Thyroid gland (tissue), 4 donors: ENCODE measurements at regions not wholly inside any gene's neighbourhood (a gene's known extent, or its start where the extent isn't known, plus 50 kb on each side); places are given as distances from the start of the nearest gene placed in this dataset.

ENCODE experiments used
- DNase-seq, 2 donors: peaks; one replicate each; pipeline ENCODE4 v3.0.0-alpha.2; 2019
- H3K27ac ChIP-seq, 3 donors: fragments of 200-600 bp; sonication (generic); 1 replicate in 2 of 3; 2 replicates in 1 of 3; pipeline ENCODE4 v1.5.1; 2016 to 2019; ENCODE audit warnings: mild to moderate bottlenecking in 1 of 3, moderate library complexity in 1 of 3
- H3K27me3 ChIP-seq: fragments of 200-600 bp; sonication (generic); one replicate; pipeline ENCODE4 v1.5.1; 2019
- H3K36me3 ChIP-seq, 2 donors: fragments of 200-600 bp; sonication (generic); one replicate each; pipeline ENCODE4 v1.5.1; 2016 to 2019
- H3K4me1 ChIP-seq, 2 donors: fragments of 200-600 bp; sonication (generic); one replicate each; pipeline ENCODE4 v1.5.1; 2017 to 2019
- H3K4me3 ChIP-seq, 3 donors: fragments of 200-600 bp; sonication (generic); replicated peaks in 1 of 3; 1 replicate in 2 of 3; 2 replicates in 1 of 3; pipeline ENCODE4 v1.5.1; 2016; ENCODE audit warnings: mild to moderate bottlenecking in 1 of 3
- H3K9me3 ChIP-seq: fragments of 200-600 bp; sonication (generic); one replicate; pipeline ENCODE4 v1.5.1; 2017
- CTCF ChIP-seq, 6 experiments: fragments of 200-600 bp in 3 of 6; fragments of 450-650 bp in 3 of 6; sonication (generic) in 3 of 6; IDR thresholded peaks; one replicate each; pipeline ENCODE4 v1.5.1; 2016 to 2019; ENCODE audit warnings: antibody characterized with exemption in 6 of 6, mild to moderate bottlenecking in 2 of 6, inconsistent platforms in 1 of 6, moderate library complexity in 1 of 6
- POLR2A ChIP-seq, 2 donors: fragments of 450-650 bp; IDR thresholded peaks; one replicate each; pipeline ENCODE4 v1.6.1; 2017; ENCODE audit warnings: antibody characterized with exemption in 2 of 2, mild to moderate bottlenecking in 2 of 2, moderate library complexity in 1 of 2
- WGBS, 2 donors: methylation state at CpG; one replicate each; pipeline ENCODE4 v1.1.5; 2017; 5-methylcytosine and 5-hydroxymethylcytosine counted together
- intact Hi-C: fragments of 100-400 bp; cut with DNase I; formaldehyde crosslinking; loops from one replicate; pipeline ENCODE4 v1.15.1; 2023

- Histone ChIP-seq H3K9me3 (no peaks in the 10 kb centered on the region), H3K27ac (no peak overlapping the region), H3K4me1 (peaks cover 18 to 24% of the 10 kb centered on the region in 2 donors), H3K27me3 (no peaks in the 10 kb centered on the region), H3K4me3 (no peak overlapping the region), H3K36me3 (no peaks in the 10 kb centered on the region)
- intact Hi-C loops, result no loop called here
- 89 to 90% methylated on average over 3 of the region's 3 CpGs for WGBS, 2 donors
- no peak for DNase-seq
- TF ChIP-seq CTCF (IDR thresholded peaks at IDR 0.05), result no peak
- no peak for TF ChIP-seq POLR2A (IDR thresholded peaks at IDR 0.05)
These were observed 67.5 kb upstream of the ATP8A1 start for GRCh38 chr4:42724451-42724850.

- no peak overlapping the region for H3K27ac ChIP-seq
- H3K27me3 ChIP-seq, result no peaks in the 10 kb centered on the region
- H3K4me1 ChIP-seq, result no peaks in the 10 kb centered on the region
- no peak overlapping the region for H3K4me3 ChIP-seq
- H3K9me3 ChIP-seq, result no peaks in the 10 kb centered on the region
- intact Hi-C loops, result no loop called here
- WGBS, 2 donors, result 67 to 70% methylated on average over 1 of the region's 1 CpG
- DNase-seq, result no peak
- TF ChIP-seq CTCF (IDR thresholded peaks at IDR 0.05) (no peak), POLR2A (IDR thresholded peaks at IDR 0.05) (no peak)
- no peaks in the 10 kb centered on the region for H3K36me3 ChIP-seq
These were observed 63.6 kb upstream of the ATP8A1 start for GRCh38 chr4:42720533-42720932.

GRCh38 chr4:42719257-42719656 lies 62.4 kb upstream of the ATP8A1 start:
- 76% methylated on average over 1 of the region's 1 CpG for WGBS, 2 donors
- TF ChIP-seq POLR2A (IDR thresholded peaks at IDR 0.05) (no peak), CTCF (IDR thresholded peaks at IDR 0.05) (no peak)
- Histone ChIP-seq H3K4me1 (no peaks in the 10 kb centered on the region), H3K27ac (no peak overlapping the region), H3K27me3 (no peaks in the 10 kb centered on the region), H3K36me3 (no peaks in the 10 kb centered on the region), H3K4me3 (no peak overlapping the region), H3K9me3 (no peaks in the 10 kb centered on the region)
- intact Hi-C loops, result no loop called here
- no peak for DNase-seq

GRCh38 chr4:42718336-42718735 lies 61.4 kb upstream of the ATP8A1 start:
- intact Hi-C loops, result no loop called here
- no peaks in the 10 kb centered on the region for H3K36me3 ChIP-seq
- H3K27me3 ChIP-seq, result no peaks in the 10 kb centered on the region
- 76 to 83% methylated on average over 1 of the region's 1 CpG for WGBS, 2 donors
- H3K4me1 ChIP-seq, result peaks cover 0 to 1% of the 10 kb centered on the region in 2 donors
- H3K4me3 ChIP-seq, result no peak overlapping the region
- no peaks in the 10 kb centered on the region for H3K9me3 ChIP-seq
- DNase-seq, result no peak
- TF ChIP-seq POLR2A (IDR thresholded peaks at IDR 0.05), result no peak
- no peak for TF ChIP-seq CTCF (IDR thresholded peaks at IDR 0.05)
- H3K27ac ChIP-seq, result no peak overlapping the region

GRCh38 chr4:42716996-42717395 lies 60.1 kb upstream of the ATP8A1 start:
- H3K9me3 ChIP-seq, result no peaks in the 10 kb centered on the region
- H3K27ac ChIP-seq, result no peak overlapping the region
- intact Hi-C loops, result no loop called here
- WGBS, 2 donors, result 86% methylated on average over 3 of the region's 3 CpGs
- TF ChIP-seq POLR2A (IDR thresholded peaks at IDR 0.05) (no peak), CTCF (IDR thresholded peaks at IDR 0.05) (no peak)
- H3K4me3 ChIP-seq, result no peak overlapping the region
- H3K36me3 ChIP-seq, result no peaks in the 10 kb centered on the region
- no peak for DNase-seq
- H3K27me3 ChIP-seq, result no peaks in the 10 kb centered on the region
- peaks cover 0 to 6% of the 10 kb centered on the region in 2 donors for H3K4me1 ChIP-seq
